K562 (cell line): ENCODE measurements at regions not wholly inside any gene's neighbourhood (a gene's known extent, or its start where the extent isn't known, plus 50 kb on each side); places are given as distances from the start of the nearest gene placed in this dataset.
A peak's percentile ranks its signal among the peaks of the same experiment; 100 is the strongest.

ENCODE experiments used
- ATAC-seq: fragments of 200-7000 bp; cut with Tn5 transposase; 3 replicates; pipeline ENCODE4 v1.9.1; 2020; ENCODE audit warnings: moderate library complexity
- BruUV-seq: library from RNA; stranded (reverse); fragments of 400-500 nt; replicated peaks from 2 replicates; lab custom pipeline; 2021; lab: Mats Ljungman, UMichigan
- CTCF ChIA-PET: fragments of 300-600 bp; formaldehyde crosslinking; extraction: SDS; loops from one replicate; lab custom pipeline; 2021; ENCODE audit warnings: low intra/inter-chr PET ratio; lab: Yijun Ruan, JAX
- POLR2A ChIA-PET: fragments of 300-600, 350-650 bp; sonication (Branson Sonifier 250); formaldehyde crosslinking; extraction: SDS; loops from one replicate; lab custom pipeline; 2021; ENCODE audit warnings: antibody characterized with exemption, inconsistent platforms; lab: Yijun Ruan, JAX
- DNase-seq, 4 experiments: peaks; one replicate each; pipeline versions ENCODE4 v3.0.0 to v3.0.0-alpha.2; 2011 to 2018; ENCODE audit warnings: low spot score in 3 of 4, mixed read lengths in 3 of 4; ENCODE audit errors: extremely low read depth in 1 of 4
- FAIRE-seq: peaks from 2 replicates; lab custom pipeline; 2011; peaks lifted over from hg19 to GRCh38; lab: Jason Lieb, UNC
- H2AFZ ChIP-seq: 2 replicates; pipeline ENCODE4 v1.6.0; 2011; ENCODE audit warnings: low read depth, low read length, control low read depth, inconsistent platforms
- H3K27ac ChIP-seq: fragments of 200-600 bp; 3 replicates; pipeline ENCODE4 v1.8.0; 2011; ENCODE audit warnings: low read depth, mild to moderate bottlenecking, control low read depth, inconsistent platforms, low read length, moderate library complexity, mixed read lengths; ENCODE audit errors: extremely low read depth
- H3K27me3 ChIP-seq, 2 experiments: fragments of 300-600 bp in 1 of 2; 2 replicates in 1 of 2; 3 replicates in 1 of 2; pipeline versions ENCODE4 v1.6.0 to v1.8.0; 2011; ENCODE audit warnings: inconsistent platforms in 2 of 2, low read length in 2 of 2, mild to moderate bottlenecking in 1 of 2, mixed read lengths in 1 of 2, moderate library complexity in 1 of 2; ENCODE audit not compliant: control insufficient read depth in 2 of 2, insufficient read depth in 2 of 2
- H3K36me3 ChIP-seq: fragments of 300-600 bp; 3 replicates; pipeline ENCODE4 v1.8.0; 2011; ENCODE audit warnings: mild to moderate bottlenecking, low read length, inconsistent platforms; ENCODE audit not compliant: control insufficient read depth, insufficient read depth
- H3K4me1 ChIP-seq, 2 experiments: fragments of 200-600 bp in 1 of 2; replicated peaks in 1 of 2; 2 replicates in 1 of 2; 3 replicates in 1 of 2; pipeline versions ENCODE4 v1.5.1 to v1.8.0; 2011; ENCODE audit warnings: inconsistent platforms in 2 of 2, low read length in 2 of 2, mild to moderate bottlenecking in 1 of 2, mixed read lengths in 1 of 2, moderate library complexity in 1 of 2; ENCODE audit not compliant: control insufficient read depth in 2 of 2, insufficient read depth in 2 of 2
- H3K4me2 ChIP-seq: 2 replicates; pipeline ENCODE4 v1.6.1; 2011; ENCODE audit warnings: low read length, control low read depth, inconsistent platforms, mixed read lengths; ENCODE audit not compliant: insufficient read depth
- H3K4me3 ChIP-seq: fragments of 200-600 bp; sonication (generic), shearing (Covaris generic); 2 replicates; pipeline ENCODE4 v1.5.1; 2016; ENCODE audit warnings: control low read depth, inconsistent platforms
- H3K79me2 ChIP-seq: fragments of 200-600 bp; 3 replicates; pipeline ENCODE4 v1.8.0; 2011; ENCODE audit warnings: low read length, inconsistent platforms; ENCODE audit not compliant: control insufficient read depth, insufficient read depth
- H3K9ac ChIP-seq, 2 experiments: 2 replicates each; pipeline versions ENCODE4 v1.6.0 to v1.6.1; 2011; ENCODE audit warnings: low read depth in 2 of 2, low read length in 2 of 2, control low read depth in 1 of 2, inconsistent platforms in 1 of 2, mild to moderate bottlenecking in 1 of 2, mixed read lengths in 1 of 2; ENCODE audit not compliant: insufficient read depth in 1 of 2
- H3K9me1 ChIP-seq: one replicate; pipeline ENCODE4 v1.6.0; 2011; ENCODE audit warnings: inconsistent platforms, mild to moderate bottlenecking, low read length, moderate library complexity; ENCODE audit not compliant: control insufficient read depth, insufficient read depth
- H3K9me3 ChIP-seq: replicated peaks from 2 replicates; pipeline ENCODE4 v1.5.1; 2011; ENCODE audit warnings: low read depth, low read length, inconsistent platforms; ENCODE audit not compliant: control insufficient read depth, insufficient read depth
- H4K20me1 ChIP-seq: replicated peaks from 2 replicates; pipeline ENCODE4 v1.6.1; 2011; ENCODE audit warnings: low read length, inconsistent platforms, mixed read lengths; ENCODE audit not compliant: control insufficient read depth, insufficient read depth
- ATF7 ChIP-seq: fragments of 450-650 bp; IDR thresholded peaks from 2 replicates; pipeline ENCODE4 v1.7.1; 2014; ENCODE audit warnings: mild to moderate bottlenecking, moderate library complexity
- CEBPG ChIP-seq, 3 experiments: fragments of 200-800 bp in 1 of 3; sonication (Bioruptor generic) in 1 of 3; sonication (generic) in 1 of 3; formaldehyde crosslinking in 1 of 3; IDR thresholded peaks in 2 of 3; conservative IDR thresholded peaks in 1 of 3; 2 replicates each; pipeline versions ENCODE4 v1.6.1 to v1.8.0; 2016 to 2022; ENCODE audit warnings: missing compliant biosample characterization in 2 of 3, missing genetic modification characterization in 2 of 3, mild to moderate bottlenecking in 1 of 3, missing genetic modification reagents in 1 of 3
- JUND ChIP-seq, 2 experiments: IDR thresholded peaks; 2 replicates in 1 of 2; 3 replicates in 1 of 2; pipeline ENCODE4 v1.6.1; 2011; ENCODE audit warnings: borderline replicate concordance in 2 of 2, low read depth in 2 of 2, low read length in 2 of 2, improper control_type of control experiment in 1 of 2, missing biosample characterization in 1 of 2, missing genetic modification characterization in 1 of 2, missing genetic modification reagents in 1 of 2
- TRIM24 ChIP-seq, 2 experiments: fragments of 450-650 bp; IDR thresholded peaks; 2 replicates each; pipeline ENCODE4 v1.6.1; 2016
- WGBS: fragments of 100-300 bp; shearing (Covaris generic); methylation state at CpG from one replicate; pipeline ENCODE4 v1.1.6; 2016; ENCODE audit warnings: low coverage, mixed read lengths; ENCODE audit not compliant: insufficient coverage; ENCODE audit errors: missing lambda C conversion rate; 5-methylcytosine and 5-hydroxymethylcytosine counted together
- in situ Hi-C: fragments of 300-500 bp; cut with MboI; formaldehyde crosslinking; loops from 4 replicates; pipeline ENCODE4 v1.15.0; 2018; ENCODE audit warnings: inconsistent platforms, mixed read lengths
- intact Hi-C: fragments of 100-400 bp; cut with micrococcal nuclease; formaldehyde crosslinking; loops from 2 replicates; pipeline ENCODE4 v1.14.2; 2022
- TF ChIP-seq, protein P1 (sequence below): fragments of 250-450 bp; sonication (Bioruptor Pico); IDR thresholded peaks from 2 replicates; pipeline ENCODE4 v1.8.0; 2022; ENCODE audit warnings: inconsistent platforms, mild to moderate bottlenecking, moderate library complexity, borderline replicate concordance
- TF ChIP-seq, protein P2 (sequence below): fragments of 450-650 bp; formaldehyde crosslinking; IDR thresholded peaks from 2 replicates; pipeline ENCODE4 v1.4.0; 2022; ENCODE audit warnings: mild to moderate bottlenecking, moderate library complexity
- TF ChIP-seq, protein P3 (sequence below): fragments of 450-650 bp; IDR thresholded peaks from 2 replicates; pipeline ENCODE4 v1.6.1; 2017; ENCODE audit warnings: antibody characterized with exemption
- TF ChIP-seq, protein P4 (sequence below), 2 experiments: fragments of 450-650 bp in 1 of 2; sonication (generic) in 1 of 2; formaldehyde crosslinking in 1 of 2; IDR thresholded peaks in 1 of 2; conservative IDR thresholded peaks in 1 of 2; 2 replicates each; pipeline versions ENCODE4 v1.6.1 to v1.8.1; 2016 to 2023; ENCODE audit warnings: mild to moderate bottlenecking in 2 of 2, moderate library complexity in 2 of 2, inconsistent platforms in 1 of 2, missing genetic modification reagents in 1 of 2

DNA sequence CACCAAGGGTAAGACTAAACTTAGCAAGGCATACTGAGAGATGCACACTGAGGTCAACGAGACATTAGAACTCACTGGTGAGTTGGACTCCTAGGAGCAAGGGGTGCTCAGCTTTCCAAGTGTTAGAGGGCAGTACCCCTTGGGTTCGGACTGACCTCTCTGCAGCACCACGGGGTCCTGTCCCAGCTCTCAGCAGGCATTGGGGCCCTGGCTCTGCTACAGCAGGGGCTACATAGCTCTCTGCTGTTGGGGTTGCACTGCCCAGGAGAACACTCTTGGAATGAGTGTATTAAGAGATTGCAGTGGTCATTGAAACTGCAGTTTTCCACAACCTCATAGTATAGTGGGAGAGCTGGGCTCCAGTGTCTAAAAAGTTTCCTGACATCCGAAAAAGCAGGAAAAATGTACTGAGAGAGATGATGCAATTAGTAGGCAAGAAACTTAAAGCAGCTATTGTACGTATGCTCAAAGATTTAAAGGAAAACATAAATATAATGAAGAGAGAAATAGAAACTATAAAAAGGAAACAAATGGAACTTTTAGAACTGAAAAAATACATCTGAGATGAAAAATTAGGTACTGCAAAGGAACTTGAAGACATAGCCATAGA, 132.5 kb upstream of the MAX start:
- no peaks in the 10 kb centered on the region for H3K36me3 ChIP-seq
- DNase-seq (no peak), FAIRE-seq (no peak), ATAC-seq (no peak; the same call in 2 of the 3 replicates)
- ChIA-PET CTCF (no interaction called here), POLR2A (no interaction called here)
- no peak overlapping the region for H2AFZ ChIP-seq
- H3K4me1 ChIP-seq = peaks cover 6 to 25% of the 10 kb centered on the region in 2 experiments; a peak in 4 of 5 replicates
- no peak overlapping the region for H3K27ac ChIP-seq
- no peaks in the 10 kb centered on the region for H3K79me2 ChIP-seq
- no peaks in the 10 kb centered on the region for H3K9me3 ChIP-seq
- 18% methylated on average over 4 of the region's 5 CpGs for WGBS
- no peak overlapping the region for H3K4me3 ChIP-seq
- H3K9ac ChIP-seq = no peak overlapping the region
- in situ Hi-C loops (no loop called here), intact Hi-C loops (no loop called here)
- no TSS peak for BruUV-seq
- TF ChIP-seq, protein P1, sequence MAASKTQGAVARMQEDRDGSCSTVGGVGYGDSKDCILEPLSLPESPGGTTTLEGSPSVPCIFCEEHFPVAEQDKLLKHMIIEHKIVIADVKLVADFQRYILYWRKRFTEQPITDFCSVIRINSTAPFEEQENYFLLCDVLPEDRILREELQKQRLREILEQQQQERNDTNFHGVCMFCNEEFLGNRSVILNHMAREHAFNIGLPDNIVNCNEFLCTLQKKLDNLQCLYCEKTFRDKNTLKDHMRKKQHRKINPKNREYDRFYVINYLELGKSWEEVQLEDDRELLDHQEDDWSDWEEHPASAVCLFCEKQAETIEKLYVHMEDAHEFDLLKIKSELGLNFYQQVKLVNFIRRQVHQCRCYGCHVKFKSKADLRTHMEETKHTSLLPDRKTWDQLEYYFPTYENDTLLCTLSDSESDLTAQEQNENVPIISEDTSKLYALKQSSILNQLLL (CRISPR knock-in tag) = no peak
- TF ChIP-seq, protein P2, sequence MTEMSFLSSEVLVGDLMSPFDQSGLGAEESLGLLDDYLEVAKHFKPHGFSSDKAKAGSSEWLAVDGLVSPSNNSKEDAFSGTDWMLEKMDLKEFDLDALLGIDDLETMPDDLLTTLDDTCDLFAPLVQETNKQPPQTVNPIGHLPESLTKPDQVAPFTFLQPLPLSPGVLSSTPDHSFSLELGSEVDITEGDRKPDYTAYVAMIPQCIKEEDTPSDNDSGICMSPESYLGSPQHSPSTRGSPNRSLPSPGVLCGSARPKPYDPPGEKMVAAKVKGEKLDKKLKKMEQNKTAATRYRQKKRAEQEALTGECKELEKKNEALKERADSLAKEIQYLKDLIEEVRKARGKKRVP (CRISPR knock-in tag) = peak; percentile 64; the same call in 1 of the 2 replicates
- TF ChIP-seq, protein P3, sequence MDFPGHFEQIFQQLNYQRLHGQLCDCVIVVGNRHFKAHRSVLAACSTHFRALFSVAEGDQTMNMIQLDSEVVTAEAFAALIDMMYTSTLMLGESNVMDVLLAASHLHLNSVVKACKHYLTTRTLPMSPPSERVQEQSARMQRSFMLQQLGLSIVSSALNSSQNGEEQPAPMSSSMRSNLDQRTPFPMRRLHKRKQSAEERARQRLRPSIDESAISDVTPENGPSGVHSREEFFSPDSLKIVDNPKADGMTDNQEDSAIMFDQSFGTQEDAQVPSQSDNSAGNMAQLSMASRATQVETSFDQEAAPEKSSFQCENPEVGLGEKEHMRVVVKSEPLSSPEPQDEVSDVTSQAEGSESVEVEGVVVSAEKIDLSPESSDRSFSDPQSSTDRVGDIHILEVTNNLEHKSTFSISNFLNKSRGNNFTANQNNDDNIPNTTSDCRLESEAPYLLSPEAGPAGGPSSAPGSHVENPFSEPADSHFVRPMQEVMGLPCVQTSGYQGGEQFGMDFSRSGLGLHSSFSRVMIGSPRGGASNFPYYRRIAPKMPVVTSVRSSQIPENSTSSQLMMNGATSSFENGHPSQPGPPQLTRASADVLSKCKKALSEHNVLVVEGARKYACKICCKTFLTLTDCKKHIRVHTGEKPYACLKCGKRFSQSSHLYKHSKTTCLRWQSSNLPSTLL = no peak
- TF ChIP-seq ATF7 (peak; percentile 55; the same call in 1 of the 2 replicates), JUND (IDR thresholded peaks at IDR 0.05; ENCODE audit: borderline replicate concordance, low read depth, low read length) (0 out of 2 replicates have a peak, but pooled peaks have one; percentile 17), JUND (tag; IDR thresholded peaks at IDR 0.05; ENCODE audit: borderline replicate concordance, low read depth, low read length) (no peak), CEBPG (CRISPR knock-in tag; IDR thresholded peaks at IDR 0.05) (peak; percentile 55; the same call in 1 of the 2 replicates), CEBPG (tag; conservative IDR thresholded peaks at IDR 0.05 in 1 of 2, IDR thresholded peaks at IDR 0.05 in 1 of 2) (peak; percentile 48 to 90; a peak in 3 of 4 replicates), TRIM24 (IDR thresholded peaks at IDR 0.05) (peak; percentile 82 to 90; a peak in 2 of 4 replicates)
- TF ChIP-seq, protein P4, sequence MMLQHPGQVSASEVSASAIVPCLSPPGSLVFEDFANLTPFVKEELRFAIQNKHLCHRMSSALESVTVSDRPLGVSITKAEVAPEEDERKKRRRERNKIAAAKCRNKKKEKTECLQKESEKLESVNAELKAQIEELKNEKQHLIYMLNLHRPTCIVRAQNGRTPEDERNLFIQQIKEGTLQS (IDR thresholded peaks at IDR 0.05) = peak; percentile 79; the same call in 1 of the 2 replicates
- TF ChIP-seq, protein P4 (CRISPR knock-in tag; conservative IDR thresholded peaks at IDR 0.05) = no peak
- TF ChIP-seq, all 486 proteins: peak for 6
- Histone ChIP-seq H4K20me1 (no peaks in the 10 kb centered on the region), H3K4me2 (no peak overlapping the region), H3K9me1 (no peaks in the 10 kb centered on the region), H3K27me3 (no peaks in the 10 kb centered on the region)
